ENCODE measurements at regions not wholly inside any gene's neighbourhood (a gene's known extent, or its start where the extent isn't known, plus 50 kb on each side); places are given as distances from the start of the nearest gene placed in this dataset.

GRCh38 chr9:108702681-108703080 lies 153.1 kb downstream of the ACTL7B start:
- no peaks in the 10 kb centered on the region for H3K36me3 ChIP-seq (replicated peaks in 1 of 2)
- no peaks in the 10 kb centered on the region for H3K9me3 ChIP-seq (replicated peaks in 1 of 3)
- 74 to 93% (median 81%) methylated on average over 3 to 4 of the region's 4 CpGs for WGBS, 4 donors
- H3K4me1 ChIP-seq (replicated peaks in 1 of 2) = no peaks in the 10 kb centered on the region
- TF ChIP-seq CTCF (IDR thresholded peaks at IDR 0.05) (no peak), POLR2A (IDR thresholded peaks at IDR 0.05) (no peak)
- H3K27ac ChIP-seq = no peak overlapping the region
- H3K27me3 ChIP-seq = no peaks in the 10 kb centered on the region
- intact Hi-C loops (cut with DNase I) = no loop called here
- DNase-seq = no peak
- no peak overlapping the region for H3K4me3 ChIP-seq

GRCh38 chr9:108698801-108699200 lies 157.0 kb downstream of the ACTL7B start:
- no peaks in the 10 kb centered on the region for H3K9me3 ChIP-seq (replicated peaks in 1 of 3)
- 0 to 59% (median 1%) methylated on average over 1 of the region's 1 CpG for WGBS, 4 donors

GRCh38 chr9:108698231-108698630 lies 157.6 kb downstream of the ACTL7B start:
- Histone ChIP-seq H3K27ac (no peak overlapping the region), H3K9me3 (replicated peaks in 1 of 3) (no peaks in the 10 kb centered on the region), H3K27me3 (no peaks in the 10 kb centered on the region), H3K36me3 (replicated peaks in 1 of 2) (no peaks in the 10 kb centered on the region), H3K4me1 (replicated peaks in 1 of 2) (no peaks in the 10 kb centered on the region), H3K4me3 (no peak overlapping the region)
- 61 to 75% (median 69%) methylated on average over 2 of the region's 2 CpGs for WGBS, 4 donors
- DNase-seq = no peak
- intact Hi-C loops (cut with DNase I) = no loop called here
- no peak for TF ChIP-seq POLR2A (IDR thresholded peaks at IDR 0.05)
- TF ChIP-seq CTCF (IDR thresholded peaks at IDR 0.05) = no peak

More at GRCh38 chr9:108698801-108699200, 157.0 kb downstream of the ACTL7B start:
- Histone ChIP-seq H3K36me3 (replicated peaks in 1 of 2) (no peaks in the 10 kb centered on the region), H3K4me3 (no peak overlapping the region), H3K27ac (no peak overlapping the region), H3K4me1 (replicated peaks in 1 of 2) (no peaks in the 10 kb centered on the region), H3K27me3 (no peaks in the 10 kb centered on the region)
- TF ChIP-seq CTCF (IDR thresholded peaks at IDR 0.05) (no peak), POLR2A (IDR thresholded peaks at IDR 0.05) (no peak)
- no peak for DNase-seq
- intact Hi-C loops (cut with DNase I) = no loop called here

- TF ChIP-seq POLR2A (IDR thresholded peaks at IDR 0.05) (no peak), CTCF (IDR thresholded peaks at IDR 0.05) (no peak)
- H3K36me3 ChIP-seq (replicated peaks in 1 of 2) = no peaks in the 10 kb centered on the region
- H3K4me1 ChIP-seq (replicated peaks in 1 of 2) = no peaks in the 10 kb centered on the region
- H3K4me3 ChIP-seq = no peak overlapping the region
- H3K9me3 ChIP-seq (replicated peaks in 1 of 3) = no peaks in the 10 kb centered on the region
- 87 to 93% (median 89%) methylated on average over 2 to 3 of the region's 3 CpGs for WGBS, 4 donors
- intact Hi-C loops (cut with DNase I) = no loop called here
- DNase-seq = no peak
- H3K27me3 ChIP-seq = no peaks in the 10 kb centered on the region
- no peak overlapping the region for H3K27ac ChIP-seq
Observed at GRCh38 chr9:108696156-108696555, 159.6 kb downstream of the ACTL7B start.

All from adrenal gland (tissue), 9 donors.